Aorta (tissue), 5 donors: ENCODE measurements at regions not wholly inside any gene's neighbourhood (a gene's known extent, or its start where the extent isn't known, plus 50 kb on each side); places are given as distances from the start of the nearest gene placed in this dataset.

Experiments used
- ATAC-seq: fragments of 200-7000 bp; cut with Tn5 transposase; one replicate; pipeline ENCODE4 v1.9.1; 2022; ENCODE audit warnings: moderate library complexity; ENCODE audit not compliant: low FRiP score
- DNase-seq, 2 donors: peaks; one replicate each; pipeline ENCODE4 v3.0.0-alpha.2; 2020
- H3K27ac ChIP-seq, 2 donors: one replicate each; pipeline ENCODE4 v1.5.1; 2013; ENCODE audit warnings: low read length in 2 of 2, mild to moderate bottlenecking in 2 of 2, moderate library complexity in 2 of 2, control low read depth in 1 of 2, inconsistent platforms in 1 of 2, low read depth in 1 of 2
- H3K27me3 ChIP-seq, 2 donors: one replicate each; pipeline ENCODE4 v1.6.1; 2013; ENCODE audit warnings: control low read depth in 1 of 2, low read length in 1 of 2, mild to moderate bottlenecking in 1 of 2, moderate library complexity in 1 of 2; ENCODE audit not compliant: insufficient read depth in 2 of 2, control insufficient read depth in 1 of 2
- H3K36me3 ChIP-seq, 2 donors: one replicate each; pipeline ENCODE4 v1.6.1; 2013; ENCODE audit warnings: control low read depth in 1 of 2, low read length in 1 of 2, mild to moderate bottlenecking in 1 of 2; ENCODE audit not compliant: insufficient read depth in 2 of 2, control insufficient read depth in 1 of 2
- H3K4me1 ChIP-seq, 2 donors: one replicate each; pipeline ENCODE4 v1.6.1; 2013; ENCODE audit warnings: low read length in 2 of 2, control low read depth in 1 of 2, mild to moderate bottlenecking in 1 of 2, moderate library complexity in 1 of 2; ENCODE audit not compliant: insufficient read depth in 2 of 2, control insufficient read depth in 1 of 2
- H3K4me3 ChIP-seq, 2 donors: one replicate each; pipeline ENCODE4 v1.5.1; 2013; ENCODE audit warnings: low read length in 2 of 2, control low read depth in 1 of 2, mild to moderate bottlenecking in 1 of 2
- H3K9me3 ChIP-seq: one replicate; pipeline ENCODE4 v1.6.1; 2013; ENCODE audit warnings: mild to moderate bottlenecking, low read length; ENCODE audit not compliant: control insufficient read depth
- WGBS, 2 donors: extraction: QIAGEN DNeasy Blood & Tissue Kit; methylation state at CpG; one replicate each; pipeline ENCODE4 v1.1.7; 2013; 5-methylcytosine and 5-hydroxymethylcytosine counted together
- intact Hi-C, 2 donors: fragments of 100-400 bp; cut with DNase I; formaldehyde crosslinking; loops; one replicate each; pipeline versions ENCODE4 v1.14.2 to v1.15.0; 2022
- donor health status: healthy with polysubstance abuse.
- donor health status: Bipolar disorder and iron deficiency.
- donor health status: DM: no; HTN: no; CAD: no.
- donor health status: DM: no; HTN: no; CAD: no.
- donor health status: DM: yes; HTN: yes; CAD: no.

- H3K27me3 ChIP-seq, result no peaks in the 10 kb centered on the region
- H3K36me3 ChIP-seq, result no peaks in the 10 kb centered on the region
- intact Hi-C loops, result no loop called here
- no peaks in the 10 kb centered on the region for H3K4me1 ChIP-seq
- ATAC-seq, result no peak
- no peak for DNase-seq
- H3K27ac ChIP-seq, result no peak overlapping the region
- H3K9me3 ChIP-seq, result no peaks in the 10 kb centered on the region
- H3K4me3 ChIP-seq, result no peak overlapping the region
These were observed 803.3 kb upstream of the CELF4 start for GRCh38 chr18:38368886-38369285.

- ATAC-seq (no peak), DNase-seq (no peak)
- no peaks in the 10 kb centered on the region for H3K36me3 ChIP-seq
- 98% methylated on average over 2 of the region's 2 CpGs for WGBS, 2 donors
- no peaks in the 10 kb centered on the region for H3K27me3 ChIP-seq
- H3K4me1 ChIP-seq, result no peaks in the 10 kb centered on the region
- intact Hi-C loops, result no loop called here
- no peak overlapping the region for H3K27ac ChIP-seq
- H3K4me3 ChIP-seq, result no peak overlapping the region
- no peaks in the 10 kb centered on the region for H3K9me3 ChIP-seq
These were observed 802.6 kb upstream of the CELF4 start for GRCh38 chr18:38368246-38368645.

GRCh38 chr18:38367473-38367872, 801.9 kb upstream of the CELF4 start:
- H3K27me3 ChIP-seq, result no peaks in the 10 kb centered on the region
- ATAC-seq (no peak), DNase-seq (no peak)
- intact Hi-C loops, result no loop called here
- H3K27ac ChIP-seq, result no peak overlapping the region
- no peaks in the 10 kb centered on the region for H3K36me3 ChIP-seq
- no peaks in the 10 kb centered on the region for H3K4me1 ChIP-seq
- no peaks in the 10 kb centered on the region for H3K9me3 ChIP-seq
- H3K4me3 ChIP-seq, result no peak overlapping the region
- WGBS, 2 donors, result 46 to 62% methylated on average over 1 of the region's 1 CpG

- Histone ChIP-seq H3K4me1 (no peaks in the 10 kb centered on the region), H3K27ac (no peak overlapping the region), H3K4me3 (no peak overlapping the region), H3K36me3 (no peaks in the 10 kb centered on the region), H3K27me3 (no peaks in the 10 kb centered on the region), H3K9me3 (no peaks in the 10 kb centered on the region)
- no peak for DNase-seq
- intact Hi-C loops, result no loop called here
- WGBS, 2 donors, result 69 to 84% methylated on average over 2 of the region's 2 CpGs
- no peak for ATAC-seq
These were observed 796.7 kb upstream of the CELF4 start for GRCh38 chr18:38362286-38362792.

- Histone ChIP-seq H3K36me3 (no peaks in the 10 kb centered on the region), H3K27me3 (no peaks in the 10 kb centered on the region), H3K4me1 (no peaks in the 10 kb centered on the region), H3K4me3 (no peak overlapping the region), H3K9me3 (no peaks in the 10 kb centered on the region), H3K27ac (no peak overlapping the region)
- WGBS, 2 donors, result 79 to 80% methylated on average over 11 of the region's 11 CpGs
- no peak for DNase-seq
- intact Hi-C loops, result no loop called here
- no peak for ATAC-seq
These were observed 793.4 kb upstream of the CELF4 start for GRCh38 chr18:38358805-38359657.

- H3K27ac ChIP-seq, result no peak overlapping the region
- no peak overlapping the region for H3K4me3 ChIP-seq
- H3K27me3 ChIP-seq, result no peaks in the 10 kb centered on the region
- H3K9me3 ChIP-seq, result no peaks in the 10 kb centered on the region
- no peaks in the 10 kb centered on the region for H3K36me3 ChIP-seq
- no peaks in the 10 kb centered on the region for H3K4me1 ChIP-seq
- ATAC-seq (no peak), DNase-seq (no peak)
- intact Hi-C loops, result no loop called here
These were observed 787.6 kb upstream of the CELF4 start for GRCh38 chr18:38353149-38353548.

GRCh38 chr18:38350141-38350540, 784.5 kb upstream of the CELF4 start:
- intact Hi-C loops, result no loop called here
- WGBS, 2 donors, result 96 to 98% methylated on average over 2 of the region's 2 CpGs
- Histone ChIP-seq H3K4me3 (no peak overlapping the region), H3K27me3 (no peaks in the 10 kb centered on the region), H3K9me3 (no peaks in the 10 kb centered on the region), H3K27ac (no peak overlapping the region), H3K4me1 (no peaks in the 10 kb centered on the region), H3K36me3 (no peaks in the 10 kb centered on the region)
- DNase-seq (no peak), ATAC-seq (no peak)

GRCh38 chr18:38330573-38330972, 765.0 kb upstream of the CELF4 start:
- Histone ChIP-seq H3K9me3 (no peaks in the 10 kb centered on the region), H3K27me3 (peaks cover 0 to 2% of the 10 kb centered on the region in 2 donors), H3K36me3 (no peaks in the 10 kb centered on the region), H3K4me1 (no peaks in the 10 kb centered on the region), H3K27ac (no peak overlapping the region), H3K4me3 (no peak overlapping the region)
- WGBS, 2 donors, result 91% methylated on average over 3 of the region's 3 CpGs
- no peak for DNase-seq
- ATAC-seq, result no peak
- intact Hi-C loops, result no loop called here

GRCh38 chr18:38329145-38329544, 763.5 kb upstream of the CELF4 start:
- no peaks in the 10 kb centered on the region for H3K36me3 ChIP-seq
- H3K9me3 ChIP-seq, result no peaks in the 10 kb centered on the region
- DNase-seq, result no peak
- H3K27me3 ChIP-seq, result peaks cover 0 to 2% of the 10 kb centered on the region in 2 donors
- no peak overlapping the region for H3K27ac ChIP-seq
- no peak overlapping the region for H3K4me3 ChIP-seq
- ATAC-seq, result no peak
- no peaks in the 10 kb centered on the region for H3K4me1 ChIP-seq
- intact Hi-C loops, result no loop called here
